ENCODE measurements at regions not wholly inside any gene's neighbourhood (a gene's known extent, or its start where the extent isn't known, plus 50 kb on each side); places are given as distances from the start of the nearest gene placed in this dataset.

- in situ Hi-C loops (cut with HindIII; ENCODE audit: low sequenced_read_pairs), result no loop called here
Measured at GRCh38 chr4:96646146-96646545, 806.3 kb downstream of the PDHA2 start.

DNA sequence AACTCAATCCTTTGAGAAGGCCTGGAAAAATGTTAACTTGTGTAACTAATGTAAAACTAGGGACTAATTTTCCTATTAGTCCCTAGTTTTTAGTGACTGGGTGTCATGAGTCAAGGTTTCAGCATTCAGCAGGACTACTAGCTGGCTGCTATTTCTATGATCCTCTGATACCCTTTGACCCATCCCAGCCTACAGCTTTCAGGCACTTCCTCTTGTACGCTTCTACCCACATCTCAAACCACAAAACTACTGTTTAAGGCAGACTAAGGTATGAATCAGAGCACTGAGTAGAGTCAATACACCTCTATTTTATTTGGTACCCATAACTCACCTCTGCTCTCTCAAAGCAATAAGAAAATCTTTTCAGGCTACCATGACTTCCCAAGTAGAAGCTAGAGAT lies 809.6 kb downstream of the PDHA2 start:
- in situ Hi-C loops (cut with HindIII; ENCODE audit: low sequenced_read_pairs), result no loop called here

DNA sequence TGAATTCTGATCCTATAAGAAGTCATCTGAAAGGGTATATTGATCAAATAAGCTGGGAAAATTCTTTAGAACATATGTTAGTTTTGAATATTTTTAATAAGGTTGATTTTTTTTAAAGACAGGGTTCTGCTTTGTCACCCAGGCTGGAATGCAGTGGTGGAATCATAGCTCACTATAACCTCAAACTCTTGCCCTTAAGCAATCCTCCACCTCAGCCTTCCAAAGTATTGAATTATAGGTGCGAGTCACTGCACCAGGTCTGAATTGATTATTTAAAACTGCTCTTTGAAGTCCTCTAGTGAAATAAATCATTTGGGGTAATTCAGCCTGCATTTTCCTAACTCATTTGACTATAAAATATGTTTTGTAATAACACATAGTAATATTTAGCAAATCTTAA lies 812.3 kb downstream of the PDHA2 start:
- in situ Hi-C loops (cut with HindIII; ENCODE audit: low sequenced_read_pairs), result no loop called here

DNA sequence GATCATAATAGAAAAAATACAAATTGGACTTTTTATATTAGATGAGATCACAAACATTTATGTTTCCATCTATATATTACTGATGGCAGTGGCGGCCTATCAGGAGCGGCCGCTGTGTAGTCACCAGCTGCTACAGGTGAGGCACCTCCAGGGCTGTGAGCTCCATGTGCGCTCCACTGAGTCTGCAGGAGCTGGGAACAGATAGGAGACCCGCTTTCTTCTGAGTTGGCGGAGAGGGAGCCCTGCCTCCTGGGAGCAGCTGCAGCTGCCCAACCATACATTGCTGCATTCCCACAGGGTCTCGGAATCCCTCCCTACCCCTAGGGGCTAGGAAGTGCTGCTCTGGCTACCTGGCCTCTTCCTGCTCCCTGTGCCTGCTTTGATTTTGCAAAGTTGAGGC lies 812.9 kb downstream of the PDHA2 start:
- in situ Hi-C loops (cut with HindIII; ENCODE audit: low sequenced_read_pairs), result no loop called here

DNA sequence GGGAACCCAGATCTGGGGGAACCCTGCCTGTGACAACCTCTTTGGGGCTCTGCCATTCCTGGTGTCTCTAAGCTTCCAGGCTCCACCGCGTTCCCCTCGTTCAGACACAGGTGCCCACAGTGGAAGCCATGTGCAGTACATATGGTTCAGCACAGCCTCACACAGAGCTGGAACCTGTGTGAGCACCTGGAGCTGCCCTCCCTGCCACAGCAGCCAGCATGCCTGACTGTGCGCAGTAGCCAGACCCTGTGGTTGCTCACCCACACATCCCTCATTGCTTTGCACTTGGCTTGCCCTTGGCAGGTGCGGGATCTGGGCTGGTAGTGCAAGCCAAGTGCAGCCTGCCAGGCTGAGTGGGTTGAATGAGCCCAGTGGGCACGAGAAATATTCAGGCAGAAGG lies 814.2 kb downstream of the PDHA2 start:
- in situ Hi-C loops (cut with HindIII; ENCODE audit: low sequenced_read_pairs), result no loop called here

DNA sequence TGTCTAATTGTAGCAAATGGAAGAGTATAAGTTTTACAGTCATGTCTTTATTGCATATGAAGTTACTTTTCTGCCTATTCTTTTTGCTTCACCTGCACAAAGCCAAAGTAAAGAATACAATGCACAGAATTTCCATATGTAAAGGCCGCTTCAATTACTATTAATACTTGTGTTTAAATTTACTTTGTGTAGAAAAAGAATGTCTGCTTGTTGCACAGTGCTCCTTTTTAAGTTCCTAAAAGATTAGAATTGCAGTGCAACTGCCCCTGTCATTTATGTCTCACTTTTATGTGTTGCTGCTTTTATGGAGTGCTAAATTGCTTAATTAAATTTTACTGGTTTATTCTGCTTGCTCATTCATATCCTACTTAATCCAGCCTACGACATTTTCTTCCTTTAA lies 830.5 kb downstream of the PDHA2 start:
- in situ Hi-C loops (cut with HindIII; ENCODE audit: low sequenced_read_pairs), result no loop called here

DNA sequence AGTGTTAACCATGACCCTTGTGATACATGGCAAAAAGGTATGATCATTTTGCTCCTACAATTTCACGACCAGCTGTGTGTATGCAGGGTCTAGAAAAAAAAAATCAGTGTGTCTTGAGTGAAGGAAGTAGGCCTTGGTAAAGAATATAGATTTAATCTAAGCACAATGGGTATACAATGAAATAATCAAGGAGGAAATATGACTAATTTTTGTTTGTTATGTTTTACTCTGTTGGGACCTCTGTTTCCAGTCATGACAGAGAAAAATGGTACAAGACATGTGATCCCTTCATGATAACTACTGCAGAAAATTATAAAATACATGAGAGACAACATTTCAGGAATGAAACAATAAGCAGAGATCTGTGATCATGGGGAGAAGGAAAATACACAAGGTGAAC lies 835.5 kb downstream of the PDHA2 start:
- in situ Hi-C loops (cut with HindIII; ENCODE audit: low sequenced_read_pairs), result no loop called here

GRCh38 chr4:96675896-96676295 lies 836.0 kb downstream of the PDHA2 start:
- in situ Hi-C loops (cut with HindIII; ENCODE audit: low sequenced_read_pairs), result no loop called here

DNA sequence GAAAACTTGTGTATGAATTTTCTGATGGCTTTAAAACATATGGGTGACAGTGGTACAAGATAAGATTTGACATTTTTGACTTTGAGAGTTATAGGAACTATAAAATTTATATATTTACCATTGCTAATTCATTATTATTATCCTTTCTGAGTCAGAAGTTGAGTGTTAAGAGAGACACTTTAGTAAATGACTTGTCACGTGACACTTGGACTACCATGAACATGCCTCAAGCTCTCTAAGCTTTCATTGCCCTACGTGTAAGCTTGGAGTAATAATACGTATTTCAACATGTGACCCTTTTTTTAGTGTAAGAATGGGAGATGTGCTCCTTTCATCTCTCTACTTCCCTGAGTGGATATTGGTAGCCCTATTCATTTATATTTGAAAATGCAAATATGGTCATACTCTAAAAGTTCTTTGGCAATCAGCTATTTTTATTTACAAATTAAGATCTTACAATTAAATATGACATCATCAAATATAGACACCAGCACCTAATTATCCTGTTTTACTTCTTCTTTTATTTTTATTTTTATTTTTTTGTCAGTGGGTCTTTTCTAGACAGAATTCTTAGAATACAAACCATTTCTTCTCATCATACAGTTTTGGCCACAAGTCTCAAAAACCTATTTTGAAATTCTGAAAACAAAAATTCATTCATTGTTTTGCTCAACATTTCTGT lies 837.0 kb downstream of the PDHA2 start:
- in situ Hi-C loops (cut with HindIII; ENCODE audit: low sequenced_read_pairs), result no loop called here

DNA sequence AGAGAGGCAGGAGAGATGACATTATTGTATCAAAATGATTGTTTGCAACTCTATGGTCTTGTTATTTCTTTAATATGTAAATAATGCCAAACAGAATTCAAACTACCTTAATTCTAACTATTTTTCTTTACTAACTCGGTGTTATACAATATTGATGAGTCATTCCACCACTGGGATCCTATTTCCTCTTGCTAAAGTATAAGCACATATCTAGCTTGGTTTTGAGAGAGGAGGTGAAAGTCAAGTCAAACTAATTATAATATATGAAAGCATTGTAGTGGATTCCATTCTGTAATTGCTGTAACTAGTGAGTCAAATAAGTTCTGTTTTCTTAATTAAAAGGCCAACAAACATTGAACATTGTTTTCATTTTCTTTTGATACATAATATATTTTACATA lies 837.6 kb downstream of the PDHA2 start:
- in situ Hi-C loops (cut with HindIII; ENCODE audit: low sequenced_read_pairs), result no loop called here

DNA sequence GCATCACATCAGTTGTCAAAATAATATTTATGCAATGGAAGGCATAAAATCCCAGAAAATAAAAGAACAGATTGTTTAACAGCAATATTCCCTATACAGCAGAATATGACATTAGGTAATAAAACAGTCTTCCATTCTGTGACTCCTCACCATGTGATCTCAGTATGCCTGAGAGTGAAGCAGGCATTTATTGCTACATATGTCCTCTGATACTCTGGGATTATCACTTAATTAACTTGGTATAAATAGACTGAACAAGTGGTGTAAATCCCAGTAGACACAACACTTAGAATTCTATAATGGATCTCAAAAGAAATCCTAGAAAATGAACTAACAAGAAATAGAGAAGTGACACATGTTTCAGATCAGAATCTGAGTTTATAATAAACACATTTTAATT lies 841.3 kb downstream of the PDHA2 start:
- in situ Hi-C loops (cut with HindIII; ENCODE audit: low sequenced_read_pairs), result no loop called here

DNA sequence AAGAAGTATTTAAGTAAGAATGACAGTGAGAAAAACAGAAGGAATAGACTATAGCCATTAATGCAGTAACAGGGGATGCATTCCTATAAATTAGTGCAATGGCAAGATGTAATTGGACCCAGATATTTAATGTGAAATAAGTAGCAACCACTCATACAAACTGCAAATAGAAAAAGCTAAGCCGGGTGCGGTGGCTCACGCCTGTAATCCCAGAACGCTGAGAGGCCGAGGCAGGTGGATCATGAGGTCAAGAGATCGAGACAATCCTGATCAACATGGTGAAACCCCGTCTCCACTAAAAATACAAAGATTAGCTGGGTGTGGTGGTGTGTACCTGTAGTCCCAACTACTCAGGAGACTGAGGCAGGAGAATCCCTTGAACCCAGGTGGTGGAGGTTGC lies 845.8 kb downstream of the PDHA2 start:
- in situ Hi-C loops (cut with HindIII; ENCODE audit: low sequenced_read_pairs), result no loop called here

- in situ Hi-C loops (cut with HindIII; ENCODE audit: low sequenced_read_pairs), result no loop called here
Measured at GRCh38 chr4:96691521-96691920, 851.6 kb downstream of the PDHA2 start.

DNA sequence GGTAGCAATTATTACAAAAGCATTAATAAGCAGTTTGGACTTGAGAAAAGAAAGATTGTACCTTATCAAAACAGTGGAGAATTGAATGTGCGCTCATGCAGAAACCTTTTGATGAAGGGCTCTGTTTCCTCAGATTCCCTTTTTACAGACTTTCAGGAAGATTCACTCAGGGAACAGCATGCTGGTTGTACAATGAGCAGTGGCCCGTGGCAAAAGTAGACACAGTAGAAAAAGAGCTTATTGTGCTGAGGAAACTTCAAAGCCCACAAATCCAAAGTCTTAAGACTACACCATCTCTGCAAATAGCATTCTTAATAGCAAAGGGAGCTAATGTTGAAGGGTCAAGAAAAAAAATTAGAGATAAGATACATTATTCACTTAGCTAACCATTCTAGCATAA lies 858.9 kb downstream of the PDHA2 start:
- in situ Hi-C loops (cut with HindIII; ENCODE audit: low sequenced_read_pairs), result no loop called here

- in situ Hi-C loops (cut with HindIII; ENCODE audit: low sequenced_read_pairs), result no loop called here
Measured at GRCh38 chr4:96703265-96703664, 863.4 kb downstream of the PDHA2 start.

DNA sequence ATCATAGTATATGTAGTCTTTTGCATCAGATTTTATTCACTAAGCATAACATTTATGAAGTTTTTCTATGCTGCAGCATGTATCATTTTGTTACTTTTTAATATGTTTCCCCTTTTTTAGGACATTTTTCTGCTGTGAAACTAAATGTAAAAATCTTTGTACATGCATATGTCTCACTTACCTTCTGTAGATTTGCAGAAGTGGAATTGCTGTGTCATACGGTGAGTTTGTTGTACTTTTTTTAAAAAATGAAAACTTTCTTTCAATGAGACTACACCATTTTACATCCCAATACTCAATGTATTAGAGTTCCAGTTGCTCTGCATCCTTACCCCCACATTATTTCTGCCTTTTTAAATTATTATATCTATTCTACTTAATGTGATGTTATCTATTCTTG lies 868.9 kb downstream of the PDHA2 start:
- in situ Hi-C loops (cut with HindIII; ENCODE audit: low sequenced_read_pairs), result no loop called here

- in situ Hi-C loops (cut with HindIII; ENCODE audit: low sequenced_read_pairs), result no loop called here
Measured at GRCh38 chr4:96713271-96713850, 873.5 kb downstream of the PDHA2 start.

GRCh38 chr4:96729641-96730040 lies 889.7 kb downstream of the PDHA2 start:
- in situ Hi-C loops (cut with HindIII; ENCODE audit: low sequenced_read_pairs), result no loop called here

DNA sequence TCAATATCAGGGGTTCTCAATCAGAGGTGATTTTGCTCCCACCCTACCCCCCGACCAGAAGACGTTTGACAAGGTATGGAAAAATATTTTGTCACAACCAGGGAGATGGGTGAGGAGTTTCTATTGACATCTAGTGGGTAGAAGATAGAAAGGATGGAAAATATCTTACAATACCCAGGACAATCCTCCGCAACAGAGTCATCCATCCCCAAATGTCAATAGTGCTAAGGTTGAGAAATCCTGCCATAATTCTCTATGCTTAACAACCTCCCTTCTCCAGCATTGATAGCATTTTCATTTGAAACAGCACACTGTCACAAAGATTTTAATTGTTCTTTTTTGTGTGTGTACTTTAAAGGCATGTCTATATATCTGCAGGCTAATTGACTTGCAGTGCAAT lies 890.5 kb downstream of the PDHA2 start:
- in situ Hi-C loops (cut with HindIII; ENCODE audit: low sequenced_read_pairs), result no loop called here

GRCh38 chr4:96736352-96736889 lies 896.5 kb downstream of the PDHA2 start:
- in situ Hi-C loops (cut with HindIII; ENCODE audit: low sequenced_read_pairs), result no loop called here

- in situ Hi-C loops (cut with HindIII; ENCODE audit: low sequenced_read_pairs), result no loop called here
Measured at GRCh38 chr4:96739101-96739500, 899.2 kb downstream of the PDHA2 start.

GRCh38 chr4:96742332-96743014 lies 902.6 kb downstream of the PDHA2 start:
- in situ Hi-C loops (cut with HindIII; ENCODE audit: low sequenced_read_pairs), result no loop called here
